GM18499 (cell line): ENCODE measurements at regions not wholly inside any gene's neighbourhood (a gene's known extent, or its start where the extent isn't known, plus 50 kb on each side); places are given as distances from the start of the nearest gene placed in this dataset.

Source experiments
- ATAC-seq: cut with Tn5 transposase; IDR thresholded peaks from one replicate; pipeline ENCODE4 v1.9.1; 2021; ENCODE audit warnings: moderate number of reproducible peaks; ENCODE audit not compliant: insufficient read depth, unreplicated experiment

DNA sequence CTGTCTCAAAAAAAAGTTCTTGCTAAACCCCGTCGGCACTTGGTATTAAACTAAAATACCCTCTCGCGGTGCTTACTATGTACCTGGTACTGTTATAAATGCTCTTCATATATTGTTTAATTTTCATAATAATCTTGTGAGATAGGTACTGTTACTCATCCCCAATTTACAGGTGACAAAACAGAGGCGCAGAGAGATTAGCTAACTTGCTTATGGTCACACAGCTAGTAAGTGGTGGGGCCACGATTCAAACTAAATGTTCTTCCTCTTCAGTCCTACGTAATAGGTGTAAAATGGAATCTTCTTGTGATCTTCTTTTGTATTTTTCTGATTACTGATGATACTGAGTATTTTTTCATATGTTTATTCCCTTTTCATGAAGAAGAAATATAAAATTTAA is 51.3 kb downstream of the TET3 start:
- ATAC-seq, result no peak

DNA sequence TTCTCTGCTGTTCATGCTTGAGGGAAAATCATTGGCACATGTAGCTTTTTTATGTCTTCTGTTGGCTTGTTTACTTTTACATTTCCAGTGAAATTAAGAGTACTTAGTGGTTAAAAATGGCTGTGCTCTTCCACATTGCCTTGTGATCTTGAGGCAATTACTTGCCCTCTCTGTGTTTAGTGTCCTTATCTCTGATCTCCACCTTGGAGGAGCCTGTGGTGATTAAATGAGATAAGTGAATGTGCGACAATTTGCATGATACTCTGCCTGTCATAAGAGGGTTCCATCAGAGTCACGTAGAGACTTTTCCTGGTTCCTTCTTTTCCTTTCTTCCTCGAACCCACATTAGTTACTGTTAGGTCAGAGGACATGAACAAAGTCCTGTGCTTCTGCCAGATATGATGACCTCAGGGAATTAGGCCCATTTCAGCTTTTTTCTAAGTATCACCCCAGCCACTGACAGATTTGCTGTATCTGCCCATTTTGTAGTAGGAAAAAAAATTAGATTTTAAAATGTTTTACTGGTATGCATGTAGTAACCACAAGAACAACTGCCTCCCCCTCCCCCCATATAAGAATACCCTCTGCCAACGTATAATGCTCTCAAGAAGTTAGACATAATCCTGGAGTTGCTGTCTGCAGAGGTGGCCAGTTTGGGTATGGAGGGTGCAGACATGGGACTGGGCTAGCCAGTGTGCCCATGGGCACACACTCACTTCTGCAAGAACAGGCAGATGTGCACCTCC is 51.9 kb downstream of the TET3 start:
- ATAC-seq, result no peak

DNA sequence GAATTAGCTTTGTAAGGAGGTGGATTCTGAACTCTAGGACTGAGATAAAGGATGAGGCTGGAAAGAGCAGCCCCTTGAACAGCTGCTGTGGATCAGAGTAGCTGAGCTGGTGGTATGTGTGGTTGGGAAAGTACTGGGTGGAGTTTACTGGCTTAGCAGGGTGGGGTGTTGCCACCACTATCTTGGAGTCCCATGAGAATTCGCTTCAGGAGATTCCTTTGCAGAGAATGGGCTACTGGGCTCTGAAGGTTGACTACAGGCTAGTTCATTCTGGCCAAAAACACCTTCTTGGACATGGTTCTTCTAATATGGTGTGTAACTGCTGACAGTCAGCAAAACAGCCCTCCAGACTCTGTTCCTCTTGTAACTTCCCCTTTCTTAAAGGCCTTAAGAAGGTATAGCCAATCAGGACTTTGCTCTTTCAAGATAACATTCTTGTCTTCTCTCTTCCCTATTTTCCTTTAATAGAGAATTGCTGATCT is 52.7 kb downstream of the TET3 start:
- peak; percentile 39 for ATAC-seq

DNA sequence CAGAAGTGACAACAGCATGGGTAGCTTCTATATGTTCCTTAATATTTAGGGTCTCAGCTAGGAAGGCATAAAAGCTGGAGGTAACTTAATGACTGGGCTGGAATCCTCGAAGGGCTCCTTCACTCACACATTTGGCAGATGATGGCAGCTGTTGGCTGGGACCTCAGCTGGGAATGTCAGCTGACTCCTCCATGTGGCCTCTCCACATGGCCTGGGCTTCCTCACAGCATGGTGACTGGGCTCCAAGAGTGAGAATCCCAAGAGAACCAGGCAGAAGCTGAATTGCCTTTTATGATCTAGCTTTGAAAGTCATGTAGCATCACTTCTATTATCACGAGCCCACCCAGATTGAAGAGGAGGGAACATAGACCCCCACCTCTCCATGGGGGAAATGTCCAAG is 54.9 kb downstream of the TET3 start:
- no peak for ATAC-seq

DNA sequence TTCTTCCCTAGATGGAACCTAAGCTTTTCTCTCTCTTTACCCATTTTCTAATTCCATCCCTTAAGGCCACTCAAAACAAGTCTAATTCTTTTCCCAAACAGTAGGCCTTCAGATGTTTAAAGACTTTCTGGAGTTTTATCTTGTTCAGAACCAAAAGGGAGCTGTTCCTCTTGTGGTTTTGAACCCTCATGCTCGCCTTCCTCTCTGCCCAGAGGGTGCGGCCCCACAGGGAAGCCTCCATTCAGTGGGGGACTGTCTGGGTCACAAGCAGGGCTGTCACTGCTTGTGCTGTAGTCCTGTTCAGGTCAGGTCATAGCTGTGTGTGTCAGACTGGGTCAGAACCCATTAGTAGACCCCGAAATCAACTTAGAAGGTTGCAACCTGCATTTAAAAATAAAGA is 56.5 kb downstream of the TET3 start:
- no peak for ATAC-seq

DNA sequence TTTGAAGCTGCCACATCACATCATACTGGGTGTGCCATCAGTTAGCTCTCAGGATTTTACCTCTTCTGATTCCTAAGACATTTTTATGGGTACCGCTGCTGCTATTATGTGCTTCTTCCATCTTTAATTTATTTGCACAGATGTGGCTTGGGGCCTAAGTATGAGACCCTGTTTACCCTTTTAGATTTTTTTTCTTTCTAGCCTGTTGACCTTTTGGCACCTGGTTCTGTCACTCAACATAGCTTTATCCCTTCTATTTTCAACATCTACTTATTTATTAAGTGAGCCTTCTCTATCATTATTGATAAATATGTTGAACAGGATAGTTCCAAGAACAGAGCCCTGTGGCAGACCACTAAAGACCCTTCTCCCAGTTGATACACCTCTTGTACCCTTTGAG is 57.0 kb downstream of the TET3 start:
- no peak for ATAC-seq

DNA sequence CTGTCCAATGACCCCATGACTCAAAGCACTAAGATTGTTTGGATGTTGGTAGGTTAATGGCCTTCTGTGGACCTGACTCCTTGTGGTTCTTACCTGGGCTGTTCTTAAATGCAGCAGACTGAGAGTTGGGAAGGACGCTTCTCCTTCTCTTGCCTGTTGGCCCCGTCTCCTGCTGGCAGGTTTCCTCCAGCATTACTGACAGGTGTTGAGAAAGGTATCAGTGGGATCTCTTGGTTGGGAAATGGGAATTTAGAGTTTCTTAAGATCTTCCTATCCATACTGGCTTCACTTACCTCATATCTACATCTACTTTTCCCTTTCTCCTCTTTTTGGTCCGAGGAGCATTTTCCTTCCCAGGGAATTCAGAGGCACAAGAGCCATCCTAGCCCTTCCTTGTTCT is 57.9 kb downstream of the TET3 start:
- ATAC-seq, result no peak

DNA sequence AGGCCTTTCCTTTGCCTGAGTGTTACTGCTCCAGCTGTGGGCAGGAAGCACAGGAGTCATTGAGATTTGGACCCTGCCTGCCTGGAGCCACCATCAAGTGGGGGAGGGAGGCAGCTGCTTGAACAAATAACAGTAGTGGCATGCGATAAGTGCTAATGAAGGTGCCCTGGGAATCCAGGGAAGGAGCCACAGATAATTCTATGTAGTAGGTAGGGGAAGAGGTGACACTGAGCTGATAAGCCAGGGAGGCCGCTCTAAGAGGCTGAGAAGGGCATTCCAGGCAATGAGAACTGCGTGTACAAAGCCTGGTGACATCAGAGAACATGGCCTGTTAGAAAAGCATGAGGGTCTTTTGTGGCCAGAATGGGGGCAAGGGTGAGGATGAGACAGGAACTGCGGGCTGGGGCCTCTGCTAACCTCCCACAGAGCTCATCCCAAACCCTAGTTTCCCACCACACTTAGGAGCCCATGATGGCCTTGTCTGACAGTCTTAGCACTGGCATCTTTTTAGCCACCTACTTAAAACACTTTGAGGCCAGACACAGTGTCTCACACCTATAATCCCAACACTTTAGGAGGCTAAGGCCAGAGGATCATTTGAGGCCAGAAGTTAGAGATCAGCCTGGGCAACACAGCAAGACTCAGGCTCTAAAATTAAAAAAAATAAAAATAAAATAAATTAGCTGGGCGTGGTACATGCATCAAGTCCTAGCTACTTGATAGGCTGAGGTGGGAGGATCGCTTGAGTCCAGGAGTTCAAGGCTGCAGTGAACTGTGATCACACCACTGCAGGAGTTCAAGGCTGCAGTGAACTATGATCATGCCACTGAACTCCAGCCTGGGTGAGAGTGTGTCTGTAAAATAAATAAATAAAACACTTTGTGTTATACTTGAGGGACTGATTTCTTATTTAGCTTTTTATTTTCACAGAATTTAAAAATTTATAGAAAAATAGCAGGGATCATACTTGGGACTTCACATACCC is 58.9 kb downstream of the TET3 start:
- ATAC-seq, result no peak

DNA sequence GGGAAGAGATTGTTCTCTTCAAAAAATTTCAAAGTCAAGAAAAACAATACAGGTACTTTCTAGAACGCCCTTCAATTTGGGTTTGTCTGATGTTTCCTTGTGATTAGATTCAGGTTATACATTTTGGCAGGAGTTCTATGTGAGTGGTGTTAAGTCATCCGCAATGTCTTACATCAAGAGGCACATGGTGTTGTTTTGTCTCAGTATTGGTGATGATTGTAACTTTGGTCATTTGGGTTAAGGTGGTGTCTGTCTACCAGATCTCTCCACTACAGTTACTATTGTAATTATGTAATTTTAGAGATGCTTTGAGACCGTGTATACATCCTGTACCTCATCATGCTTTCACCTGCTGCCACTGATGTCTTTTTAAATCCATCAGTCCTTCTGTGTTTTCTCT is 60.3 kb downstream of the TET3 start:
- ATAC-seq, result no peak

DNA sequence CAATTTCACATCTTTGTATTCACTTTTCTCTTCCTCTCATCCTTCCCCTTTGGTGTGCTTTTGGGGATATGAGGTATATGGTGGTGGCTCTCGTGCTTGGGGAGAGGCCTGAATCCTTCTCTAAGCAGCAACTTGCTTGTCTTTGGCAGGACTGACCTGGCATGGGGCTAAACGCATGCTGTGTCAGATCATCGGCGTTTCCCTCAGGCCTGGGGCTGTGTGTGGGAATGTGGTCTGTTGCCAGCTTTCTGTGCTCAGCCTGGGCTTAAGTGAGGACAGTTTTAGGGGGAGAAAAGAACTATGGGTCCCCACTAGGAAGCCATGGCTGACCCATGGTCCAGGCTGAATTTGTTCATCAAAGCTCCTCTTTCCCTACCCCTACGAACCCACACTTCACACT is 60.7 kb downstream of the TET3 start:
- no peak for ATAC-seq

DNA sequence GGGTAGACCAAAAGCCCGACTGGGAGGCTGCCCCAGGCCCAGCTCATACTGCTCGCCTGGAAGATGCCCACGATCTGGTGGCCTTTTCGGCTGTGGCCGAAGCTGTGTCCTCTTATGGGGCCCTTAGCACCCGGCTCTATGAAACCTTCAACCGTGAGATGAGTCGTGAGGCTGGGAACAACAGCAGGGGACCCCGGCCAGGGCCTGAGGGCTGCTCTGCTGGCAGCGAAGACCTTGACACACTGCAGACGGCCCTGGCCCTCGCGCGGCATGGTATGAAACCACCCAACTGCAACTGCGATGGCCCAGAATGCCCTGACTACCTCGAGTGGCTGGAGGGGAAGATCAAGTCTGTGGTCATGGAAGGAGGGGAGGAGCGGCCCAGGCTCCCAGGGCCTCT is 61.7 kb downstream of the TET3 start:
- no peak for ATAC-seq

DNA sequence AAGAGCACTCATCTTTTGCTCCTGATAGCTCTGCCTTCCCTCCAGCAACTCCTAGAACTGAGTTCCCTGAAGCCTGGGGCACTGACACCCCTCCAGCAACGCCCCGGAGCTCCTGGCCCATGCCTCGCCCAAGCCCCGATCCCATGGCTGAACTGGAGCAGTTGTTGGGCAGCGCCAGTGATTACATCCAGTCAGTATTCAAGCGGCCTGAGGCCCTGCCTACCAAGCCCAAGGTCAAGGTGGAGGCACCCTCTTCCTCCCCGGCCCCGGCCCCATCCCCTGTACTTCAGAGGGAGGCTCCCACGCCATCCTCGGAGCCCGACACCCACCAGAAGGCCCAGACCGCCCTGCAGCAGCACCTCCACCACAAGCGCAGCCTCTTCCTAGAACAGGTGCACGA is 62.4 kb downstream of the TET3 start:
- ATAC-seq, result no peak

DNA sequence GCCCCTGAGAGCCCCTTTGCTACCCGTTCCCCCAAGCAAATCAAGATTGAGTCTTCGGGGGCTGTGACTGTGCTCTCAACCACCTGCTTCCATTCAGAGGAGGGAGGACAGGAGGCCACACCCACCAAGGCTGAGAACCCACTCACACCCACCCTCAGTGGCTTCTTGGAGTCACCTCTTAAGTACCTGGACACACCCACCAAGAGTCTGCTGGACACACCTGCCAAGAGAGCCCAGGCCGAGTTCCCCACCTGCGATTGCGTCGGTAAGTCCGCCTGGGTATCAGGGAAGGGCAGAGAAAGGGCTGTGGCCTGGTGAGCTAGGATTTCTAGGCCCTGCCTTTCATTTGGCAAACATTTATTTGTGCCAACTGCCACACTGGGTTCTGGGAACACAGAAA is 63.4 kb downstream of the TET3 start:
- ATAC-seq, result no peak

DNA sequence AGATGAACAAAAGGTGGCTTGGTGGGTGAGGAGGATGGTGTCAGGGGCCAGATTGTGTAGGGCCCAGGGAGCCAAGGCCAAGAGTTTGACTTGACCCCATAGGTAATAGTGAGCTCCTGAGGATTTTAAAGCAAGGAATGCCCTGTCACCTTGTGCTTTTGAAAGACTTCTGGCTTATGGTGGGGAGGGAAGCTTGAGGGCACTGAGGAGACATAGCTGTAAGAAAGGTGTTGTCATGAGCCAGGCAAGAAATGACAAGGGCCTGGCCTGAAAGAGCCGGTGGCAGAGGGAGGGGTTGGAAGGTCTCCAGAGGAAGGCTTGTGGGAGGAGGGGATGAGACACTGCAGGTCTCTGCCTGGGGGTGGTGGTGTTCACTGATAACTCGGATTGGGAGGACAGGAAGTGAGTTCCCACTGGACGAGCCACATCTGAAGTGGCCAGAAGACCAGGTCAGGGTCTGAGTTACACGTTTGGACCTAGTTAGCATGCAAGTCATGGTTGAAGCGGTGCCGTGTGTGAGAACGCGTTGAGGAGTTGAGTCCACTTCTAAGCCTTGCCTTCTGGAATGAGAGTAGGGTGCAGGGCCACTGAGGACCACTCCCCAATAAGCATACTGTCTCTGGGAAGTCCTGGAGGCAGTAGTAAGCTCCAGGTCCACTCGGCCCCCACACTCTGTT is 64.3 kb downstream of the TET3 start:
- no peak for ATAC-seq

DNA sequence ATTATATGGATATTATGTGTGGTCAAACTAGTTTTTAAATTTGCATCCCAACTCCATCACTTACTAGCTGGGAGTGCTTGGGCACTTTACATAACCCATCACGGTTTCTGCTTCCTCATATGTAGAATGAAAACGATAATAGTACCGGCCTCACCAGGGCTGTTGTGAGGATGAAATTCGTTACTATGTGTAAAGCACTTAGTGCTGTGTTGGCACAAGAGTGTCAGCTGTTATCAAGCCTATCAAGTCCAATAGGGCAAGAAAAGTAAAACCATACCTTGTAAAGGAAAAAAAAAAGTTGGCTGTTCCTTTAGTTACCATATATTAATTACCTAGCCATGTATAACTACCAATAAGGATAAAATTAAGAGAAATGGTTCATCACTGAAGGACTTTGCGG is 65.4 kb downstream of the TET3 start:
- ATAC-seq, result no peak

DNA sequence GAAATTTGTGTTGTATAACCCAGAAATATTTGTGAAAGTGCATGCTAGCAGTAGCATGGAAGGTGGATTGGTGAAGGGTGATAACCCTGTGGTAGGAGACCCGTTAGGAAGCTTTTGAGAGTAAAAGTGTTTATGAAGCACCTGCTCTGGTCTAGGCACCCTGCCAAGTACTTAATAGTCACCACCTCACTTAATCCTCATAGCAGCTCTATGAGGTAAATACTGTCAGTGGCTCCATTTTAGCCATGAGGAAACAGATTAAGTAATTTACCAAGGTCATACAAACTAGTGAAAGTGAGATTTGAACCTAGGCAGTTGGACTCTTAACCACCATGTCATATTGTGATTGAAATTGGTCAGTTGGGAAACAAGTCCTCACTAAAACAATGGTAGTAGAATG is 66.8 kb downstream of the TET3 start:
- no peak for ATAC-seq

DNA sequence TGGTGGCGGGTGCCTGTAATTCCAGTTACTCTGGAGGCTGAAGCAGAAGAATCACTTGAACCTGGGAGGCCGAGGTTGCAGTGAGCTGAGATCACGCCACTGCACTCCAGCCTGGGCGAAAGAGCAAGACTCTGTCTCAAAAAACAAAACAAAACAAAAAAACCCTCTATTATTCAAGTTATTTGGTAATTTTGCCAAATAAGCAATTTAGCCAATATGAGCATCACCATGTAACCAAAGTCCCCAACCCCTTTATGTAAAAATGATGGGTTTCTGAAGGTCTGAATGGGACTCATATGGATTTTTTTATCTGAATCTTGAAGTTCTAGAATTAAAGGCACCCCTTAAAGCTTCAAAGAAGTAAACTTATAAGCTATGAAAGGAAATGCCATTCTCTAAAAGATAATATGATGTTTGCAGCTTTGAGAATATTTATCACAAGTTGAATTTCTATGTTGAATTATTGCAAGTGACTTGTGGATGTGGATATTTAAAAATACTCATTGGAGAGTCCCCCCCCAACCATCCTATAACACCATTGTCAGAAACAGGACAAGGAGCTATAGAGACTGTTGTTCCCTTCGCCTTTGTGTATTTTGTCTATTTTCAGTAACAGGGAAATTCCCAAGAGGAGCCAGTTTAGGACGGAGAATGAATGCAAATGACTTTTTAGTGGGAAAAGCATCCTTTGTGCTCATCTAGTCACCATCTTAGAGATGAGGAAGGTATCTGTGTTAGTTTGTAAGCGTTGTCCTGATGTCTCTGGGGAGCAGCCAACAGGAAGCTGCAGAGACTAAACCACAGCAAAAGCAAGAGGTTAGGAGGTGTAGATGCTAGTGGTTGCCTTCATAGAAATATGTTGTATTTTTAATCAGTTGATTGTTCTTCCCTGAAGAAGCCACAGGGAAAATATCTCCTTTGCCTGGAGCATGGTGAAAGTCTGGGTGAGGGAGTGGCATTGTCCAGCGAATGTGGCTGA is 68.3 kb downstream of the TET3 start:
- ATAC-seq, result no peak

DNA sequence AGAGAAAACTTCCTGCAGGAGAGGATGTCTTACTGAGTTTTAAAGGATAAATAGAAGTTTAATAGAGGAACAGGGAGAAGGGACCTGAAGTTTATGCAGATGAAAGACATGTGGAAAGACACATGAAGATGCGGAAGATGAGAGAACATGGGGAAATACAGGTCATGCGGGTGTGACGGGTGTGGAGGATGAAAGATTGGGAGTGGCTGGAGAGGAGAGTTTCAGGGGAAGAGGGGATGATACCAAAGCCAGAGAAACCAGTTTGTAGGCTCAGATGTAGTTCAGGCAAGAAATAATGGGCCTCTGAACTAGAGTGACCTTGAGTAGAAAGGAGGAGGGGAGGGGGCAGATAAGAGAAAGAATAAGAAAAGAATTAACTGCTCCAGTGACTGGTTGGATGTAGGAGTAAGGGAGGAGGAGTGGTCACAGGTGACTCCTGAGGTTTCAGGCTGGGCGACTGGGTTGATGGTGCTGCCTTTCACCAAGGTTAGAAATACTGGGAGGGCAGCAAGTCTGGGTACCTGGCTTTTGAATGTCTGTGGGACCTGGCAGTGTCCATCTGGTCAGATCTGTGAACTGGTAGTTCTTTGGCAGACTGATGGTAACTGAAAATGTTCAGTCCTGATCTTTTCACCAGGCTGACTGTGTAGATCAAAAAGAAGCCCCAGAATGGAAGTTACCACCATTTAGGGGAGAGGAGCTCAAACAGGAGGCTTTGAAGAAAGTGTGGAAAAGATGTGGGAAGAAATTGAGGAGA is 69.4 kb downstream of the TET3 start:
- no peak for ATAC-seq

DNA sequence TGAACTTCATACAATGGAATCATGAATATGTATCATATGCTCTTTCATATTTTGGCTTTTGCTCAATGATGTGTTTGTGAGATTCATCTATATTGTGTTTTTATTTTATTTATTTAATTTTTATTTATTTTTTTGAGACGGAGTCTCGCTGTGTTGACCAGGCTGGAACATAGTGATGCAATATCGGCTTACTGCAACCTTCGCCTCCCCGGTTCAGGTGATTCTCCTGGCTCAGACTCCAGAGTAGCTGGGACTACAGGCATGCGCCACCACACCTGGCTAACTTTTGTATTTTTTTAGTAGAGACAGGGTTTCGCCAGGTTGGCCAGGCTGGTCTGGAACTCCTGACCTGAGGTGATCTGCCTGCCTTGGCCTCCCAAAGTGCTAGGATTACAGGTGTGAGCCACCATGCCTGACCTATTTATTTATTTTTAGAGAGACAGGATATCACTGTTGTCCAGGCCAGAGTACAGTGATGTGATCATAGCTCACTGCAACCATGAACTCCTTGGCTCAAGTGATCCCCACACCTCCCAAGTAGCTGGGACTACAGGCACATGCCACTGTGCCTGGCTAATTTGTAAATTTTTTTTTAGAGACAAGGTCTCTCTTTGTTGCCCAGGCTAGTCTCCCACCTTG is 74.5 kb downstream of the TET3 start:
- ATAC-seq, result no peak
